Common myeloid progenitor, CD34-positive (primary cell): ENCODE measurements at regions not wholly inside any gene's neighbourhood (a gene's known extent, or its start where the extent isn't known, plus 50 kb on each side); places are given as distances from the start of the nearest gene placed in this dataset.

Experiments
- CTCF ChIA-PET: fragments of 350-600 bp; sonication (Branson Sonifier 250); formaldehyde crosslinking; loops from one replicate; lab custom pipeline; 2021; ENCODE audit warnings: antibody characterized with exemption; lab: Charles Lee
- POLR2A ChIA-PET: fragments of 350-600 bp; sonication (Branson Sonifier 250); formaldehyde crosslinking; loops from one replicate; lab custom pipeline; 2021; ENCODE audit warnings: antibody characterized with exemption; lab: Charles Lee
- DNase-seq, 3 donors: peaks; one replicate each; pipeline versions ENCODE4 v3.0.0 to v3.0.0-alpha.2; 2013
- H3K27ac ChIP-seq, 2 experiments: 1 replicate in 1 of 2; 2 replicates in 1 of 2; pipeline ENCODE4 v1.7.0; 2013; ENCODE audit warnings: inconsistent platforms in 2 of 2, low read length in 2 of 2, mild to moderate bottlenecking in 2 of 2, low read depth in 1 of 2, moderate library complexity in 1 of 2; ENCODE audit not compliant: severe bottlenecking in 2 of 2, insufficient read depth in 1 of 2, poor library complexity in 1 of 2
- H3K27me3 ChIP-seq, 5 experiments: replicated peaks in 2 of 5; 1 replicate in 3 of 5; 2 replicates in 2 of 5; pipeline versions ENCODE4 v1.6.1 to v1.7.0; 2013; ENCODE audit warnings: low read length in 4 of 5, mild to moderate bottlenecking in 2 of 5, moderate library complexity in 2 of 5, inconsistent platforms in 1 of 5; ENCODE audit not compliant: insufficient read depth in 5 of 5, control insufficient read depth in 4 of 5
- H3K36me3 ChIP-seq, 4 experiments: 1 replicate in 2 of 4; 2 replicates in 2 of 4; pipeline versions ENCODE4 v1.6.1 to v1.7.0; 2013; ENCODE audit warnings: low read length in 3 of 4, control low read depth in 1 of 4, mild to moderate bottlenecking in 1 of 4; ENCODE audit not compliant: control insufficient read depth in 4 of 4, insufficient read depth in 4 of 4
- H3K4me1 ChIP-seq, 4 experiments: 1 replicate in 3 of 4; 2 replicates in 1 of 4; pipeline versions ENCODE4 v1.6.1 to v1.7.1; 2013; ENCODE audit warnings: low read length in 3 of 4, mild to moderate bottlenecking in 3 of 4, control low read depth in 1 of 4, inconsistent platforms in 1 of 4, moderate library complexity in 1 of 4; ENCODE audit not compliant: control insufficient read depth in 4 of 4, insufficient read depth in 4 of 4; ENCODE audit errors: control extremely low read depth in 1 of 4
- H3K4me3 ChIP-seq, 7 experiments: 1 replicate in 4 of 7; 2 replicates in 3 of 7; pipeline versions ENCODE4 v1.5.1 to v1.7.0; 2013; ENCODE audit warnings: mild to moderate bottlenecking in 7 of 7, low read length in 6 of 7, moderate library complexity in 6 of 7, inconsistent platforms in 2 of 7, low read depth in 2 of 7, control low read depth in 1 of 7; ENCODE audit not compliant: insufficient read depth in 4 of 7, control insufficient read depth in 1 of 7; ENCODE audit errors: extremely low read depth in 1 of 7
- H3K9me3 ChIP-seq, 5 experiments: 1 replicate in 4 of 5; 2 replicates in 1 of 5; pipeline versions ENCODE4 v1.6.1 to v1.7.1; 2013; ENCODE audit warnings: low read length in 4 of 5, mild to moderate bottlenecking in 2 of 5, inconsistent platforms in 1 of 5, low read depth in 1 of 5, moderate library complexity in 1 of 5; ENCODE audit not compliant: control insufficient read depth in 4 of 5, insufficient read depth in 2 of 5; ENCODE audit errors: control extremely low read depth in 1 of 5
- WGBS: methylation state at CpG from one replicate; pipeline ENCODE4 v1.1.5; 2013; ENCODE audit not compliant: insufficient coverage; 5-methylcytosine and 5-hydroxymethylcytosine counted together

DNA sequence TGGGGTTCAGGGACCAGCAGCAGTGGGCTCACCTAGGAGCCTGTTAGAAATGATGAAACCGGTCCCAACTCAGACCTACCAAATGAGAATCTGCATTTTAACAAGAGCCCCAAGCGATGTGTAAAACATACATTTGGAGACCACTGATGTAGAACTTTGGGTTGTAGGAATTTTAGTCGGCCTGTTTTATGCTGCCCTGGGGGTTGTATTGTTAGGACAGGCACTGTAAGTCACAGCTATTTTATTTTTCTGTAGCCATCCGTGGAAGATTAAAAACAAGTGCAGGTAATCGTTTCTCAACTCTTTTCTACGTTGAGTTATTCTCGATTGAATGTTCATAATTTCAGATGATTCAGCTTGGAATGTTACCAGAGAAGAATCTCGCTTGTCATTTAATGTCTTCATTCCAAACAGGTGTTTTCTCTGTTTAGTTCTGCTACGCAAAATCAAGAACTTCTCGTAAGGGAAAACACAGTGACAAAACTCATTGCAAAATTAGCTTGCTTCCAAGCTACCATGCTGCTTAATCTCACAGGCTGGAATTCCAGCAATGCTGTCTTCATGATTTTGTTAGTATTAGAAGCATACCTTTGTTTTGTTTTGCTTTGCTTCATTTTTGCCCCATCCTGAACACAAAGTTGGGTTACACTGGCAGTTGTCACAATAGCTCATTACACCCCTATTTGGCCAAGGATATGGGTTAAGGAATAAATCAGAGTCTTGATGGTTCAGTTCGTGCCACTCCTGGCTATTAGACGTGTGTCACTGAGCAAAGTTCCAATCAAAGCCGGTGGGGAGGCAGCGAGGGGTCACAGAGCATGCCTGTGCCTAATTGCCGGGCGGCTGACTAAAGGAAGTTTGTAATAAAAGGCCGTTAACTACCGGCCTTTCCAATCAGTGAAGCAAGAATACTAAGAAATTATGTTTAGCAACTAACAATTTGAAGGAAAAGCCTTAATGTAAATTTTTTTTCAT is 676.9 kb downstream of the GATA3 start:
- ChIA-PET POLR2A (interaction anchor here (0.7 kb wide), 1 partner anchor 9 kb away, joined by 3 read pairs; no protein-coding TSS in a partner anchor), CTCF (no interaction called here)
- no peak overlapping the region for H3K4me3 ChIP-seq
- H3K4me1 ChIP-seq: no peaks in the 10 kb centered on the region
- H3K27ac ChIP-seq: no peak overlapping the region
- WGBS: 94% methylated on average over 14 of the region's 18 CpGs
- H3K36me3 ChIP-seq: no peaks in the 10 kb centered on the region
- DNase-seq: no peak
- no peaks in the 10 kb centered on the region for H3K27me3 ChIP-seq
- no peaks in the 10 kb centered on the region for H3K9me3 ChIP-seq

DNA sequence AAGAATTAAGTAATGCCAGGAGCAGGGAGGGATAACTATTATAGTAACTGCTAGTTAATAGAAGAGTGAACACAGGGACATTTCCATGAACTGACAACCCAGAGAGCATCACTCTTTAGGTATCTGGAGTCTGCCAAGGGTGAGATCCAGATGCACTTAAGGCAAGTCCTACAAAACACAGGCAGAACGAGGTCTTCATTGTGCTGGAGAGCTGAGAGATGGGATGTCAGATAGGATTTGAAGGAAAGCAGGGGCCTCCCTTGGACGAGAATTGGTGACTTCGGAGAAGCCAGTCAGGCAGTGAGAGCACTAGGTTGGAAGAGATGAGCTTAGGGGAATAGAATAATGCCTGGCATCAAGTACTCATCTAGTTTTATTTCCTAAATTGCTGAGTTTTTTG is 684.5 kb downstream of the GATA3 start:
- no peaks in the 10 kb centered on the region for H3K27me3 ChIP-seq
- H3K27ac ChIP-seq: no peak overlapping the region
- no peaks in the 10 kb centered on the region for H3K36me3 ChIP-seq
- CTCF ChIA-PET: no interaction called here
- 100% methylated on average over 2 of the region's 3 CpGs for WGBS
- H3K4me1 ChIP-seq: no peaks in the 10 kb centered on the region
- H3K9me3 ChIP-seq: no peaks in the 10 kb centered on the region
- H3K4me3 ChIP-seq: no peak overlapping the region
- POLR2A ChIA-PET: interaction anchor here (0.7 kb wide), 1 partner anchor 433 kb away, joined by 4 read pairs; no protein-coding TSS in a partner anchor
- no peak for DNase-seq

DNA sequence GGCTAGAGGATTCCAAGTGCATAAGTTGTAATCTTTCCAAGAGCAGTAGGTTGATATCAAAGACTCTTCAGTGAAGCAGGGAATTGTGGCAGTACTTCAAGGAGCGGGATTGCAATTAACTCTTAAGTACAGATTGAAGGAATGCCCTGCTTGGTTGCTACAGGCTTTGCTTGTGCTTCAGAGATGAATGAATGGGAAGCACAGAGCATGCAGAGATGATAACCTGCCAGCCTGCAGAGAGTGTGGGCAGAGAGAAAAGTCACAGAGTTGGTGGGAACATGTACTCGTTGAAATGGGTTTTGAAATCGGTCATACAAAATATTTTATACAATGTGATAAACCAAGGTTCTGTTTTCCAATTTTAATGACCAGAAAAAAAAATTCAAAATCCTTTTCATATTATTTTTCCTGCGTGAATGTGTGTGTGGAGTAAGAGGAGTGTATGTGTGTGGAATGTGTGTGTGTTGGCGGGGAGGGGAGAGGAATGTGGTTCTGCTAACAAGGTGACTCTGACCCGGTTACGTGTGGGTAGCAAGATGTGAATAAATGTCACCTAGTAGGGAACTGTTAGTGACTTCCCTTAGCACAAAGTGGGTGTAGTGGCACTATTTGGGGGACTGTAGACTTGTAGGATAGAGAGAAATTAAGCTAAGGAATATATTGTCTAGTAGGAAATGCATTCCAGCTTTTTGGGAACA is 697.8 kb downstream of the GATA3 start:
- no peak overlapping the region for H3K4me3 ChIP-seq
- DNase-seq: no peak
- ChIA-PET CTCF (no interaction called here), POLR2A (no interaction called here)
- no peaks in the 10 kb centered on the region for H3K36me3 ChIP-seq
- no peak overlapping the region for H3K27ac ChIP-seq
- H3K4me1 ChIP-seq: no peaks in the 10 kb centered on the region
- 100% methylated on average over 4 of the region's 7 CpGs for WGBS
- H3K27me3 ChIP-seq: peaks cover 0 to 2% (median 0%) of the 10 kb centered on the region in 5 experiments
- peaks cover 0 to 2% (median 0%) of the 10 kb centered on the region in 5 experiments for H3K9me3 ChIP-seq

GRCh38 chr10:8758029-8758428 is 703.5 kb downstream of the GATA3 start:
- no peak for DNase-seq
- H3K36me3 ChIP-seq: no peaks in the 10 kb centered on the region
- H3K4me1 ChIP-seq: no peaks in the 10 kb centered on the region
- POLR2A ChIA-PET: no interaction called here
- CTCF ChIA-PET: no interaction called here
- peaks cover 0 to 2% (median 0%) of the 10 kb centered on the region in 5 experiments for H3K9me3 ChIP-seq
- H3K27me3 ChIP-seq: peaks cover 0 to 2% (median 0%) of the 10 kb centered on the region in 5 experiments
- 100% methylated on average over 3 of the region's 4 CpGs for WGBS
- H3K4me3 ChIP-seq: no peak overlapping the region
- H3K27ac ChIP-seq: no peak overlapping the region

DNA sequence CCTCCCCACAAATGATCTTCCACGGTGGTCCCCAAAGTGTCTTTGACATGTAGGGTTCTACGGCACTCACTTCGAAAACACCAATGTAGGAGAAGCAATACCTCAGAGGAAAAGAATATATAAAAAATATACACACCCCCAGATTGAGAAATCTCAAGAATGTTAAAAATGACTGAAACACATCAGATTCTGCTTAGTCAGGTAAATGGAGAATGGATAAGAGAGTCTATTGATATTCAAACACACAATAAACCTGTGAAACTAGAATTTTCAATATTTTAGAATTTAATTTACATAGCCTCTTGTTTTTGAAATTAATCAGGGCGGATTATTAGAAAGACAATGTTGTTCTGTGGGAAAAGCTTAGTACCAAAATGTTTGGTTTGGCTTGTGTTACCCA is 712.4 kb downstream of the GATA3 start:
- POLR2A ChIA-PET: no interaction called here
- WGBS: 80% methylated on average over 1 of the region's 4 CpGs
- no peaks in the 10 kb centered on the region for H3K4me1 ChIP-seq
- DNase-seq: no peak
- H3K4me3 ChIP-seq: no peak overlapping the region
- CTCF ChIA-PET: no interaction called here
- no peaks in the 10 kb centered on the region for H3K9me3 ChIP-seq
- H3K36me3 ChIP-seq: no peaks in the 10 kb centered on the region
- H3K27me3 ChIP-seq: no peaks in the 10 kb centered on the region
- no peak overlapping the region for H3K27ac ChIP-seq

DNA sequence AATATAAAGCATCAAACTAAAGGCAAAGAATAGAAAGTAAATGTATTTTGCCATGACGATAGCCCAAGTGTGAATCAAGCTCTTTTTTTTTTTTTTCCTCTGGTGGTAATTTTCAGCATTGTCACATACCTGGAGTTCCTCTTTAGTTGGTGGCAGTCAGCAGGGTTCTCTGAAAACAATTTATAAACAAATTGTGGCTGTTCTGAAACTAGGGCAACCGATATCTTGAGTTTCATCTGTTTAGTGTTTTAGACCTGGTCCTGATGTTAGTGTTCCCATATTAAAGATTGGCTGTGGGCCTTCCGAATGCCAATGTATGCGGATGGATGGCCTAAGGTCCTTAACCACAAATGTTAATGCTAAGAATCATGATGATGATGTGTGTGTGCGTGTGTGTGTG is 713.1 kb downstream of the GATA3 start:
- Histone ChIP-seq H3K27me3 (no peaks in the 10 kb centered on the region), H3K4me1 (no peaks in the 10 kb centered on the region), H3K27ac (no peak overlapping the region), H3K36me3 (no peaks in the 10 kb centered on the region), H3K4me3 (no peak overlapping the region), H3K9me3 (no peaks in the 10 kb centered on the region)
- 73% methylated on average over 4 of the region's 5 CpGs for WGBS
- peak in 2 of 3 donors; percentile 42 to 66 for DNase-seq
- CTCF ChIA-PET: interaction anchor here (0.8 kb wide), 1 partner anchor 8 kb away, joined by 3 read pairs; no protein-coding TSS in a partner anchor
- POLR2A ChIA-PET: no interaction called here

DNA sequence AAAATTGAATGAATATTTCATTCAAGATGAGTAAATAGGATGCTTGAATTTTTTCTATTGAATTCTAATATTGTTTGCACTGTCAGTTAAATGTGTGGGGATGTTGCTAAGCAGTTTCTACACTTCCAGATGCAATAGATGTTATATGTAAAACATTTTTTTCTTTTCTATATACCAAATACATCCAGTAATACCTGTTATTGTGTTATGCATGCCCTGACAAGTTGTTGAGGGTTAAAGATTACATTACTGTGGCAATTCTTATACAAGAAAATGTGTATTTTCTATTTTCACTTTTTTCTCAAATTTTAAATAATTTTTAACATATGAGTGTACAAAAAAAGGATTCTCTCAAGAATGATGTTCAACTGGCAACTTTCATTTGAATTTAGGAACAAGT is 713.9 kb downstream of the GATA3 start:
- Histone ChIP-seq H3K9me3 (no peaks in the 10 kb centered on the region), H3K4me1 (no peaks in the 10 kb centered on the region), H3K27ac (no peak overlapping the region), H3K4me3 (no peak overlapping the region), H3K36me3 (no peaks in the 10 kb centered on the region), H3K27me3 (no peaks in the 10 kb centered on the region)
- ChIA-PET POLR2A (no interaction called here), CTCF (interaction anchor here (0.8 kb wide), 1 partner anchor 9 kb away, joined by 3 read pairs; no protein-coding TSS in a partner anchor)
- no peak for DNase-seq
